GM21367 (cell line): ENCODE measurements at regions not wholly inside any gene's neighbourhood (a gene's known extent, or its start where the extent isn't known, plus 50 kb on each side); places are given as distances from the start of the nearest gene placed in this dataset.
A peak's percentile ranks its signal among the peaks of the same experiment; 100 is the strongest.

Experiments used
- ATAC-seq: cut with Tn5 transposase; IDR thresholded peaks from one replicate; pipeline ENCODE4 v1.9.1; 2021; ENCODE audit not compliant: unreplicated experiment

- ATAC-seq = no peak
These were observed 59.8 kb upstream of the FHIT start for GRCh38 chr3:61311044-61311443.

GRCh38 chr3:61315871-61316270 is 64.6 kb upstream of the FHIT start:
- ATAC-seq = no peak

GRCh38 chr3:61323094-61323493 is 71.8 kb upstream of the FHIT start:
- ATAC-seq = no peak

- ATAC-seq = no peak
These were observed 80.8 kb upstream of the FHIT start for GRCh38 chr3:61331929-61332552.

GRCh38 chr3:61333192-61333961 is 82.1 kb upstream of the FHIT start:
- no peak for ATAC-seq

GRCh38 chr3:61334783-61335182 is 83.5 kb upstream of the FHIT start:
- no peak for ATAC-seq

- no peak for ATAC-seq
These were observed 89.7 kb upstream of the FHIT start for GRCh38 chr3:61340931-61341461.

- ATAC-seq = no peak
These were observed 92.3 kb upstream of the FHIT start for GRCh38 chr3:61343543-61343942.

GRCh38 chr3:61345020-61345419 is 93.8 kb upstream of the FHIT start:
- ATAC-seq = no peak

- no peak for ATAC-seq
These were observed 96.7 kb upstream of the FHIT start for GRCh38 chr3:61347981-61348380.

- no peak for ATAC-seq
These were observed 98.5 kb upstream of the FHIT start for GRCh38 chr3:61349717-61350116.

- ATAC-seq = no peak
These were observed 99.6 kb upstream of the FHIT start for GRCh38 chr3:61350782-61351309.

GRCh38 chr3:61352306-61352705 is 101.1 kb upstream of the FHIT start:
- no peak for ATAC-seq

GRCh38 chr3:61353382-61353781 is 102.1 kb upstream of the FHIT start:
- no peak for ATAC-seq

- no peak for ATAC-seq
These were observed 103.4 kb upstream of the FHIT start for GRCh38 chr3:61354604-61355003.

- no peak for ATAC-seq
These were observed 105.4 kb upstream of the FHIT start for GRCh38 chr3:61356685-61357084.

- no peak for ATAC-seq
These were observed 106.7 kb upstream of the FHIT start for GRCh38 chr3:61357902-61358301.

- ATAC-seq = peak; percentile 100
These were observed 107.1 kb upstream of the FHIT start for GRCh38 chr3:61358364-61358763.

GRCh38 chr3:61360297-61360965 is 109.2 kb upstream of the FHIT start:
- no peak for ATAC-seq

GRCh38 chr3:61369678-61370077 is 118.4 kb upstream of the FHIT start:
- no peak for ATAC-seq

- ATAC-seq = peak; percentile 49
These were observed 119.9 kb upstream of the FHIT start for GRCh38 chr3:61371123-61371522.

GRCh38 chr3:61372723-61373122 is 121.5 kb upstream of the FHIT start:
- no peak for ATAC-seq
